ENCODE measurements at regions not wholly inside any gene's neighbourhood (a gene's known extent, or its start where the extent isn't known, plus 50 kb on each side); places are given as distances from the start of the nearest gene placed in this dataset.
"Not testable (repeated sequence)": the region's sequence is repeated elsewhere in the genome, so short reads cannot be mapped to it uniquely, and the experiment has no call there.

DNA sequence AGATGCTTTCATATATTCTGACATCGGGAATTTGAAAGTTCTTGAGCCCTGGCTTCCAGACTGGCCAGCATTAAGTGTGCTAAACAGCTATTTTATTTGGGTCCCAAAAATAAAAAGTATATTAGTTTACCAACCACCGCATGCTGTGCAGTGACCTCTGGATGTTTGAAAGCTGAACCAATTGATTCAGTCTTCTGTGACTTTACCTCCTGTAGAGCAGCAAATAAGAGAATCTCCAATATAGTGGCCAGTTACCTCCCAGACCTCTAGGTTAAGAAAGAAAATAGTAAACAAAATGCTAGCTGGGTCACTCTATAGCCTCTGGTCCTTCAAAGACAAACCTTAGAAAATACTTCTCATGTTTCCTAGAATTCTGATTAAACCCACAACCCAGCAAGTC is 424.6 kb upstream of the NFE2L3 start:
- in situ Hi-C loops (cut with HindIII; ENCODE audit: low sequenced_read_pairs), result no loop called here

DNA sequence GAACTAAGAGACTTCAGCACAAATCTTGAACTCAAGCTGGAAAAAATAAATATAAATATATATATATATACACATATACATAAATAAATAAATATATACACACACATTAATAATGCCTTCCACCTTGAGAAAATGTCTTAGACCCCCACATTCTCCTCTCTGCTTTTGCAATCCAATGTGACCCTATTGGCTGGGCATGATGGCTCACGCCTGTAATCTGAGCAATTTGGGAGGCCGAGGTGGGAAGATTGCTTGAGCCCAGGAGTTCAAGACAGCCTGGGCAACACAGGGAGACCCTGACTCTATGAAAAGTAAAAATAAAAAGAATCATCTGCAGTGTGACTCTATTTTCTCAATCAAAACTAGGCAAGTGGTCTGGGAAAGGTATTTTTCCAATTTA is 424.1 kb upstream of the NFE2L3 start:
- in situ Hi-C loops (cut with HindIII; ENCODE audit: low sequenced_read_pairs), result no loop called here

DNA sequence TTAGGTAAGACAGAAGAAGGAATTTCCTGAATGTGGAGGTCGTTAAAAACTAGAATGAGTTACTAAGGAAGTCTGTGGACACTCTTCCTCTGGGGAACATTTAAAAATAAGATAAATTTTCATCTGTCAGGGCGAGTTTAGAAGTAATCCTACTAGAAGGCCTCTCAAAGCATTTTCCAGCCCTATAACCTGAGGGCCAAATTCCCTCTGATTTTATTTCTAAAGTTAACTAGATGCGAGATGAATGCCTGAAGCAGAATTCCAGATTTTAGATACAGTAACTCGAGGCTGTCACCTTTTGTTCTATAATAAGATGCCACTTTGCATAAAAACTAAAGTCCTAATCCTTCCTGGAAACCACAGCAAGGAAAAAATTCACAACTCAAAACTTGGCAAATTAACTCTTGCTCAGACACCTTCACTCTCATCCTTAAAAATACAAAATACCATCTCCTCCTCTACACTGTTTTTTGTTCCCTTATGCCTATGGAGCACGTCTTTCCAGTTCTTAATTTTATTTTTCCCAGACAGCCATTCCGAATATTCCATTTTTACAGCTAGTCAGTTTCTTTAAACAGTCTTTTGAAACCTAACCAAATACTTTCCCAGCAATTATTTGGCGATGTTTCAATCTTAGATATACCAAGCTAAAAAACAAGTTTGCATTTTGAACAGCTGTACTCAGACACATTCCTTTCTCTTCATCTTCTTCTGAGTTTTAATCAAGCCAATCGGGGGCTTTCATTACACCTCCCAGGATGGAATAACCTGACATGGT is 420.7 kb upstream of the NFE2L3 start:
- in situ Hi-C loops (cut with HindIII; ENCODE audit: low sequenced_read_pairs), result no loop called here

DNA sequence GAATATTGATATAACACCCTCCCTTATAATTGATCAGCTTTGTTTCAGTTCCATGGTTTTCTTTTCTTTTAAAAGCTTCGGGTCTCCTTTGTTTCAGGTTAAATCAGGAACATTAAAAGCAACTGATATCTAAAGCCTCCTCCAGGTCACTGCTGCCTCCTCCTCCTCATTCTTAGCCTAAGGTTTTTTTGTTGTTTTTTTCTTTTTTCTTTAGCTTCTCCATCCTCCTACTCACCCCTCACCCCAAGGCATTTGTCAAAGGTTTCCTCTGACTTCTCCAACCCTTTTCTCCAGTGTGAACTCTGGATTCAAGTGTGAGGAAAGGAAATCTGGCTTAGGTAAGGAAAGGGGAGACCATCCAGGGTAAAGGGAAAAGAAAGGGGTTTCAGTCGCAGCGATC is 420.2 kb upstream of the NFE2L3 start:
- in situ Hi-C loops (cut with HindIII; ENCODE audit: low sequenced_read_pairs), result no loop called here

DNA sequence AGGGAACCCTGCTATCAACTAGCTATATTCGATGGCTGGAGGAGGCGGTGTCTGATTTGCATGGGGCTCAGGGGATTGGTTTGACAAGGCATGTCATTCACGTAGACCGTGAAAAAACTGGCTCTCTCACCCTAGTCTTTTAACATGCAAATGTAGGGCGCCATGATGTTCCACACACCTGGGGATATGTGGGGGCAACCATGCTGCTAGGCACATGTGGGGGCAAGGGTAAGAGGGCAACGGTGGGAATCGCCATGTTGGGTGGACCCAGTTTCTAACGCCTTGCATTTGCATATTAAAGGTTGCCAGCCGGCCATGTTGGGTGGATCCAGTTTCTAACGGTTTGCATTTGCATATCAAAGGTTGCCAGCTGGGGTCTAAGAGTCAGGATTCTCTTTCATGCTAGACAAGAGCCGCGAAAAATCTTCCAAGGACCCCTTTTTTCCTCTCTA is 419.2 kb upstream of the NFE2L3 start:
- in situ Hi-C loops (cut with HindIII; ENCODE audit: low sequenced_read_pairs), result no loop called here

DNA sequence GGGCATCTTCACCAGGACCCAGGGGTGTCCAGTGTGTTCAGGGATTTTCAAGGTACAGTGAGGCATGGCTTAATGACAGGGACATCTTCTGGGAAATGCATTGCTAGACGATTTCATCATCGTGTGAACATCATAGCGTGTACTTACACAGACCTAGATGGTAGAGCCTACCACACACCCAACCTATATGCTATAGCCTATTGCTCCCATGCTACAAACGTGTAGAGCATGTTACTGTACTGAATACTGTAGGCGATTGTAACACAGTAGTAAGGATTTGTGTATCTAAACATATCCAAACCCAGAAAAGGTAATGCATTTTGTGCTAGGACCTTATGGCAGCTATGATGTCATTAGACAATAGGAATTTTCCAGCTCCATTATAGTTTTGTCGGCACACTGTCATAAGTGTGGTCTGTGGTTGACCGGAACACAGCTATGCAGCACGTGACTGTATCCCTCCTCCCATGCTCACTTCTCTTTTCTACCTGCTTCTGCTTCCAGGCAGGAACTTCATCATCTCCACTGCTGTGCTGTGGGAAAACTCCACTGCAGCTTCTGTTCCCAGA is 416.2 kb upstream of the NFE2L3 start:
- in situ Hi-C loops (cut with HindIII; ENCODE audit: low sequenced_read_pairs), result no loop called here

DNA sequence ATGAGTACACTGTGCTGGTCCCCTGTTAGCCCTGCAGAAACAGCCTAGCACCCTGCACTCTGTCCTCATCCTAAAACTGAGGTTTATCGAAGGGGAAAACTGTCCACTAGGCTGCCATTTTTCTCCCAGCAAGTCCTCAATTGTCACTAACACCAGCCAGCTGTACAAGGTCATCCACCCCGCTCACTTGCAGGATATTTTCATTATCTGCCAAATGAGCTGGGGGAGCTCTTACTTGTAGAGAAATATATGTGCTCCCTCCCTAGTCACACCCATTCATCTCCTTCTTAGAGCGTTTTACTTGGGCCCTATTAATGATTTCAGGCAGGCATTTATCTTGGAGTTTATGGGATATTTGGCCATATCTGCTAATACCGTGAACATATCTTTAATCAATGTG is 413.5 kb upstream of the NFE2L3 start:
- in situ Hi-C loops (cut with HindIII; ENCODE audit: low sequenced_read_pairs), result no loop called here

DNA sequence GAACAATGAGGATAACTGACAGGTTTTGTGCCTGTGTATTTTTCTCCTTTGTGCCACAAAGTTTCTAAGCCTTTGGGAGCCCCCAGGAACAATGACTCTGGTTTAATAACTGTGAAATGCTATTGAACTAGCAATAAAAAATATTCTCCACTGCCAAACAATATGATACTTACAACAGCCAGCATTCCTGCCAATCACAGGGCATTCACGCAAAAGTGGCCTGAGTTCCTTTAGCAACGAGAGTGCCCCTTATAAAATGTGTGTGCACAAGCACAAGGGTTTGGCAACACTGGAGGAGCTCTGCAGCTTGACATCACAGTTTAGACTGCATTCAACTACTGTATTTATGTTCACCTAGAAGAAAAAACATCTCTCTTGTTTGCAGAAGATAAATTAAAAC is 412.9 kb upstream of the NFE2L3 start:
- in situ Hi-C loops (cut with HindIII; ENCODE audit: low sequenced_read_pairs), result no loop called here

DNA sequence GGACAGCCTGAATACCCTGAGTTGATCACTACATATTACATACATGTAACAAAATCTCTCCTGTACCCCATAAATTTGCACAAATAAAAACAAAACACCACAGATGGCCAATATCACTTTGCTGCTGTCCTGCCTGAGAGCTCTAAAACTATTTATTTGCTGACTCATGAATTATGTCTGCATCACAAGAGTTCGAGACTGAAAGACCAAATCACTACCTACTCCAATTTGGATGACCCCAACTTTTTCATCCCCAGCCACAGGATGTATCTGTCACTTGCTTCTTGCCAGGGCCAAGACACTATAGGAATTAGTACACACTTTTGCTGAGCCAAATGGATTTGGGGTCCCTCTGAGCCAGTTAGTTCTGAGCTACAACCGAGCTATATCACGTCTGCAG is 409.7 kb upstream of the NFE2L3 start:
- in situ Hi-C loops (cut with HindIII; ENCODE audit: low sequenced_read_pairs), result no loop called here

DNA sequence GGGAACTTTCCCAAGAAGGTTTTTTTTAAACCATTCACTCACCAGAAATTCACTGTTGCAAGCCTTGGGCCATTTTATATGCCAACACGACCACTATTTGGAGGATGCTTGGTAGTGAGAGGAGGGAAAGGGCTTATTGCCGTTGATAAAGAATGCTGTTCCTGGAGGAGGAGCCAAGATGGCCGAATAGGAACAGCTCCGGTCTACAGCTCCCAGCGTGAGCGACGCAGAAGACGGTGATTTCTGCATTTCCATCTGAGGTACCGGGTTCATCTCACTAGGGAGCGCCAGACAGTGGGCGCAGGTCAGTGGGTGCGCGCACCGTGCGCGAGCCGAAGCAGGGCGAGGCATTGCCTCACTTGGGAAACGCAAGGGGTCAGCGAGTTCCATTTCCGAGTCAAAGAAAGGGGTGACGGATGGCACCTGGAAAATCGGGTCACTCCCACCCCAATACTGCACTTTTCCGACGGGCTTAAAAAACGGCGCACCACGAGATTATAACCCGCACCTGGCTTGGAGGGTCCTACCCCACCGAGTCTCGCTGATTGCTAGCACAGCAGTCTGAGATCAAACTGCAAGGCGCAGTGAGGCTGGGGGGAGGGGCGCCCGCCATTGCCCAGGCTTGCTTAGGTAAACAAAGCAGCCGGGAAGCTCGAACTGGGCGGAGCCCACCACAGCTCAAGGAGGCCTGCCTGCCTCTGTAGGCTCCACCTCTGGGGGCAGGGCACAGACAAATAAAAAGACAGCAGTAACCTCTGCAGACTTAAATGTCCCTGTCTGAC is 408.1 kb upstream of the NFE2L3 start:
- in situ Hi-C loops (cut with HindIII; ENCODE audit: low sequenced_read_pairs), result not testable (repeated sequence)

DNA sequence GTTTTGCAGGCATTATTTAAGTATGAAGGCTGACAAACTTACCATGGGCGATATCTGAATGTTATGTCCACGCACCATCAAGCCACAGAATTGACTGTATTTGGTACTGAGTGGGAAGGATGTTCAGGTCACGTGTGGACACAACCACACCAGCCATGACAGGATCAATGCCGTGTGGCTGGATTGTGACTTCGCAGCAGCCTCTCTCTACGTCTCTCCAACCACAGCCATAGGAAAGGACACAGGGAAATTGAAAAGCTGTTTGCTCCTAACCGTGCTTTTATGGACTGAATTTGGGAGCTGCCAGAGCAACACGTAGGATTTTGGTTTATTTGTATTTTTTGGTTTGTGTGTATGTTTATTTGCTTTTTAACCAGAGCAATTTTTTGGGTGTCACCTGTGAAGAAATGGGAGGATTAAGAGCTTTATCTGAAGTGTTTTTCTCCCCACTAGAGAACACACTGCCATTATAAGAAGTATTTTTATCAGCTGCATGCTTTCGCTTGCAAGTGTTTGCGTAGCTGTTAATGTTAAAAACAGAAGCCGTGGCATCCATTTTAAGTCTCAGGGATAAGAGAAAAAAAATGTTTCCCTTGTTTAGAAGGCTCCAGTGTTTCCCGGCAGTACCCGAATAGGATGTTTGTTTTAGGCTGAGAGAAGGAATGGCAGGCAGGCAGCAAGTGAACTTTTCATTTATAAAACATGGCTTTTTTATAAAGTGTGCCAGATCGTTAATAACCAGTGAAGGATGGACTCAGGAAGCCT is 401.1 kb upstream of the NFE2L3 start:
- in situ Hi-C loops (cut with HindIII; ENCODE audit: low sequenced_read_pairs), result no loop called here

DNA sequence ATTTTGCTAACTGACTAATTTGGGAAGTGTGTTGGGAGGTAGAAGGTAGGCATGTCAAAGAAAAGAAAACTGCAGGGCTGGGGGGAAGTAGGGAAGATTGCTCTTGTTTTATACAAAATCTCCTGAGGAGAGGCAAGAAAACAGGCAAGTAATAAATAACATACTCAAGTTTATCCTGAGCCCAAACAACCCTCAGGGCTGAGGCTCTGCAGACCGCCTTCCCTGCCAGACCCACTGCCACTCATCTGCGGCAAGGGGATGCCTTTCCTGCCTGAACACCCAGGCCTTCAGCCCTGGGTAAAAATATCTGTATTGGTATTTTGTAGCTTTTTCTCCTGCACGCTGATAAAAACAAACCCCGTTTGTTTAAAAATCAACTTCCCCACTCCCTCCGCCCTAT is 399.8 kb upstream of the NFE2L3 start:
- in situ Hi-C loops (cut with HindIII; ENCODE audit: low sequenced_read_pairs), result no loop called here

DNA sequence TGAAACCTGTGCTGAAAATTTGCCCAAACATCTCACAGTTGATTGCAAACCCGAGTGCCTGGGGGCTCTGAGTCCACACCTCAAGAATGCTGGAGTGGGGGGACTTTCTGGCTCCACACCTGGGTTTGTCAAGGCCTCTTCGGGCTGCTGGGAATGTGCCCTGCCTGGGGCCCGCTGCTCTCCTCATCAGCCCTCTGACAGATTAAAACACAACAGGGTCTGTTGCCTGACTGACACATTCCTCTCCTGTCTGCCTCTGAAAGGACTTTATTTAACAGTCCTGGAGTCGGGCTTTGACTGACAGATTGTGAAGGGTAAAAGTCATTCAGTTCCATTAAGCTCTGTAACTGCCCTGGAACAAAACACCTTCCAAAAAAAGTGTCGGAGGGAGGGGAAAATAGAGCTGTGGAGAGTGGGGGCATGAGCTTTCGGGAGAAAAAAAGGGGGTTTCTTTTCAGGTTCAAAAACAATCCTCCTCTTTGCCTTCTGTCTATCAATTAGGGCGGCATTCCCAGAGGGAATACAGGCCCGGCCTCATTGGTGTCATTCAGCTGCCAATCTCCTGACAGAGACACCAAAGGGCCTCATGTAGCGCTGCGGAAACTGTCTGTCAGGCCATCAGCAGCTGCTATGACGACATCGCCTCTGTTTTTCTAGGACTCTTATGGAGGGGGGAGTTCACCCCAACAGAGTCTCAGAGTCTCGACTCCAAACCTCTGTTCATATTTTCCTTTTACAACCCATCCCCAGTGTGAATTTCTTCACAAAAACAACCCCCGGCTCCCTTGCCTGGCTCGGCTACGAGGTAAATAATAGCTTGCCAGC is 398.8 kb upstream of the NFE2L3 start:
- in situ Hi-C loops (cut with HindIII; ENCODE audit: low sequenced_read_pairs), result no loop called here

DNA sequence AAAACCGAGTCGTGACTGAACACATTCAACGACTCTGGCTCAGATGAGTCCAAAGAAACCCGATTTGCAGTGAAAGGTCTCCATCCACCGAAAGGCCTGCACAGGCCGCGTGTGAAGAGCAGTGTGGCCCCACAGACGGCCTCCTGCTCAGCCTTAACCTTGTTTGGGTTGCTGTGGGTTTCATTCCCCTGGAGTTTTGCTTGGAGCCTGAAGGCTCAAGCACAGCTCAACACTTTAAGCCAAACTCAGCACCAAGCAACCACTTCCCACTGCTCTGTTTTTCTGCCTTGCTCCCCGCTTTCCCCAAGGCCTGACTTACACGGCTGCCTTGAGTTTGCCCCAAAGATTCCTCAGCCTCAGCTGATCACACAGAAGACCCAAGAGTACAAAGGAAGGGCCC is 398.2 kb upstream of the NFE2L3 start:
- in situ Hi-C loops (cut with HindIII; ENCODE audit: low sequenced_read_pairs), result no loop called here

DNA sequence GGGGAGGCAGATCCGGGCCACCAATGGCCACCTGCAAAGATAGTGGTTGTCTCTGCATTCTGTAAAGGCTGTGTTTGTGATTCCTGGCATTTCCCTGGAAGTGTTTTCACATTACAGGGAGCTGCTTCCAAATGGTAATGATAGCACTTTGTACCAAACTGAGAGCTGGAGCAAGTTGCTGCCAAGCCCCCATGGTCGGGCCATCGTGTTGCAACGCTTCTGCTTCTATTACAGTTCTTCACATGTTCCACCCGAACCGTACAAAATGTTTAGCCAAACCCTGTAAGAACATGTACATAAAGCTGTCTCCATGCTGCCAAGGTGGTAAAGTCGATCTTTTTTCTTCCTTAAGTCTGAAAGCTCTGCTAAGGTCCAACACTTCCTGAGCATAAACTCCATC is 397.7 kb upstream of the NFE2L3 start:
- in situ Hi-C loops (cut with HindIII; ENCODE audit: low sequenced_read_pairs), result no loop called here

DNA sequence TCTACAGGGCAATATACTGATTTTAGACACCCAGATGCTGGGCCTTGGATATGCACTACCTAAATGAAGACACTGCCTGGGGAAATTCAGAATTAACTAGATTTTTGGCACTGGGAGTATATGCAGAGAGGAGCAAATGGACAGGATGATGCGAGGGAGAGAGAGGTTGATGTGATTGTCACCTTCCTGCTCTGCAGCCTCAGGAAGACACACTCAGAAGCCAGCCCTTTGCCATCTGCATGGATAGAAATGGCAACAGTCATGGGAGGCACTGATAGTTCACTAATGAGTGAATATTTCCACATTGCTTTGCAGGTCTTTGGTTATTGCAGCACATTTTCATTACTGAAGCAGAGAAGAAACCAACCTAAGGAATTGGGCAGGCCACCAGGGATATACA is 397.2 kb upstream of the NFE2L3 start:
- in situ Hi-C loops (cut with HindIII; ENCODE audit: low sequenced_read_pairs), result no loop called here

DNA sequence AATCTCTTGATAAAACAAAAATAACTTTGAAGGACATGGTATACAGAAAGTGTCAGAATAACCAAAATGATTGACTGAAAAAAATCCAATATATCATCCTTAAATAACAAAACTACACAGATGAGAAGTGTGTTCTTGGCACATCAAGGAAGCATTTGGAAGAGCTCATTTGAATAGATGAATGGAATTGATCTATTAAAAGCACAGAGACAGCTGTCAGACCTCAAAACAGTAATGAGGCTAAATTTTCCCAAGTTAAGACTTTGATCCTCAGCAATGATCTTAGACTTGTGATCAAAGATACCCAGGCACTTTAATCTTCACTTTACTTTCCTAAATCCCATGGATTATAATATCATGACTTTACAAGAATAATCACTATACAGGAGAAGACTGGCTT is 395.4 kb upstream of the NFE2L3 start:
- in situ Hi-C loops (cut with HindIII; ENCODE audit: low sequenced_read_pairs), result no loop called here

DNA sequence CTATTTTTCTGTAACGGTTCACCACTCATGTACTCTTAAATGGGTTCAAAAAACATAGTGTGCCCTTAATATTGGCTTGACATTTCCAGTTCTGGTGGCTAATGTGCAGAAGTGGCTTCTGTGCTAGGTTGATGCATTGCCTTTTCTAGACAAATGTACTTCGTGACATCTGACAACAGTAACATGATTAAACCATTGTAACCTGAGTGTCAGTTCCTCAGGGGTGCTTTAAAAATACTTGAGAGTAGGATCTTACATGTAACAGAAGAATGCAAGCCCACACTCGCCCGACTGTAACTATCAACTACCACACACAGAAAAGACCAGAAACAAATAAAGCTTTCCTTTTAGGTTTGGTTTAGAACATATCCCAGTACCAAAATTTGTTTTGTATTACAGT is 393.4 kb upstream of the NFE2L3 start:
- in situ Hi-C loops (cut with HindIII; ENCODE audit: low sequenced_read_pairs), result no loop called here

DNA sequence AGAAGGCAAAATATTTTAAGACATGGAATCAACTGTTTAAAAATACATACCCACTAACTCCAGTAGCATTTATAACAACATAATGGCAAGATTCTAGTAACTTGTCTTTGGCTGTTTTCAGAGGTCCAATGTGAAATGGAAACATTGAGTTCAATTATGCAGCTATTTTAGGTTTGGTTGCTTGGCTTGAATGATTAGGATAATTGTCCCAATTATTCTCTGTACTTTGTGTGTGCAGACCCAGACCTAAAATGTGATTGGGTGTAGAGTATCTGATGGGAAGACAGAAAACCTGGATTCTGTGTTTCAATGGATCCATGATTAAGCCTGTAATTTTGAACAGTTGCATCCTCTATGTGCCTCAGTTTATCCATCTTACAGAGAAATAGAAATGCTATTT is 392.7 kb upstream of the NFE2L3 start:
- in situ Hi-C loops (cut with HindIII; ENCODE audit: low sequenced_read_pairs), result no loop called here

DNA sequence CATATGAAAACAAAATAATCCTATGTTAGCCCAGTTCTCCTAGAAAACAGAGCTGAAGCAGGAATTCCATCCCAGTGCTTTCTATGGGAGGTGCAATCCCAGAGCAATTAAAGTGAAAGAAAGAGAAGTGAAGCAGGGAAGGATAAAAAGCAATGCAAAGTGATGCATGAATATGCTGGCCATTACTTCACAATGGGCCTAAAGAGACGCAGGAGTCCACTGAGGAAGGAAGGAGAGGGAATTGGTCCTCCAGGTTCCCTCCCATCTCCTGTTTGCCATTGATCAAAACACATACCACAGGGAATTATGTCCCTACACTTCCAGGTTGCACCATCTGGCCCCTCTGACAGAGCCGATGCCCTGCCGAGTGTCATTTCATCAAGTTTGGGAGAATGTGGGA is 392.2 kb upstream of the NFE2L3 start:
- in situ Hi-C loops (cut with HindIII; ENCODE audit: low sequenced_read_pairs), result no loop called here

Data from endothelial cell of hepatic sinusoid (primary cell).